Mononuclear cell (primary cell): ENCODE measurements at regions not wholly inside any gene's neighbourhood (a gene's known extent, or its start where the extent isn't known, plus 50 kb on each side); places are given as distances from the start of the nearest gene placed in this dataset.

Experiments
- H3K27me3 ChIP-seq: 2 replicates; pipeline ENCODE4 v1.6.0; 2011; ENCODE audit warnings: low read length, control low read depth; ENCODE audit not compliant: insufficient read depth
- H3K4me1 ChIP-seq: 2 replicates; pipeline ENCODE4 v1.5.1; 2011; ENCODE audit warnings: mild to moderate bottlenecking, low read length, control low read depth; ENCODE audit not compliant: insufficient read depth
- H3K4me3 ChIP-seq: 2 replicates; pipeline ENCODE4 v1.5.1; 2011; ENCODE audit warnings: mild to moderate bottlenecking, low read length, moderate library complexity
- H3K9me3 ChIP-seq: 2 replicates; pipeline ENCODE4 v1.5.1; 2011; ENCODE audit warnings: low read depth, mild to moderate bottlenecking, control low read depth, low read length

DNA sequence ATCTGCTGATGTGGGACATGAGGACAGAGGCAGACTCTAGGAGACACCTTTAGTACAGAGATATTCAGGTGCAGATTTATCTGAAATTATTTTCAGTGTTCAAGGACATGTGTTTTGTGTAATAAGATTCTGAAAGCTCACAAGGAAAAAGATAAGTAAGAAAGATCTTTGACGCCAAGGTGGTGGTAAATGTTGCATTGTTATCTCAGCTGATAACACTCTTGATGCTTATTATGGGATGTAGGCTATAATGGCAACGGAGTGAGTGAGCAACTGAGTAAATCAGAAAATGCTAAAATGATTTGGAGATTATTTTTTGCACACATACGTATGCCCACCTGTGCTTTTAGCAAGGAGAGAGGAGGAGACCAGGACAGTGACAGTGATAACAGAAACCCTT is 510.9 kb downstream of the KLF12 start:
- no peak overlapping the region for H3K4me3 ChIP-seq
- peaks cover 12% of the 10 kb centered on the region for H3K4me1 ChIP-seq

DNA sequence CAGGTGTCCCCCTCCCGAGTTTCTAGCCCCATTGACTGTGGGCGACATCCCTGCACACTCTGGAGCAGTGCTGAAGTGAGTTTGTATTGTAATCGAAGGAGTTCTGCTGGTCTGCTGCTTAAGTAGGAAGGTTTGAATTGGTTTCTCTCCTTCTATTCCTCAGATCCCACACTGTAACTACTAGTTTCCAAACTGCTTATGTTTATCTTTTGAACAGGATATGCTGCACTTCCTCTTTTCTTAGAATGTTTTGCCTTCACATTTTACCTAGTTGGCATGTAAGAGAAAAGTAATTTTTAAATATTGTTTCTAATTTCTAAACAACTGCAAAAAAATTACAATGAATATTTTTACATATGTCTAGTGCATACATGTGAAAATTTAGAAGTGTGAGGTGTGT is 511.8 kb downstream of the KLF12 start:
- Histone ChIP-seq H3K4me1 (peaks cover 12% of the 10 kb centered on the region), H3K9me3 (no peaks in the 10 kb centered on the region), H3K27me3 (no peaks in the 10 kb centered on the region), H3K4me3 (no peak overlapping the region)

More for the DNA sequence above, 510.9 kb downstream of the KLF12 start:
- H3K27me3 ChIP-seq = no peaks in the 10 kb centered on the region
- H3K9me3 ChIP-seq = no peaks in the 10 kb centered on the region

DNA sequence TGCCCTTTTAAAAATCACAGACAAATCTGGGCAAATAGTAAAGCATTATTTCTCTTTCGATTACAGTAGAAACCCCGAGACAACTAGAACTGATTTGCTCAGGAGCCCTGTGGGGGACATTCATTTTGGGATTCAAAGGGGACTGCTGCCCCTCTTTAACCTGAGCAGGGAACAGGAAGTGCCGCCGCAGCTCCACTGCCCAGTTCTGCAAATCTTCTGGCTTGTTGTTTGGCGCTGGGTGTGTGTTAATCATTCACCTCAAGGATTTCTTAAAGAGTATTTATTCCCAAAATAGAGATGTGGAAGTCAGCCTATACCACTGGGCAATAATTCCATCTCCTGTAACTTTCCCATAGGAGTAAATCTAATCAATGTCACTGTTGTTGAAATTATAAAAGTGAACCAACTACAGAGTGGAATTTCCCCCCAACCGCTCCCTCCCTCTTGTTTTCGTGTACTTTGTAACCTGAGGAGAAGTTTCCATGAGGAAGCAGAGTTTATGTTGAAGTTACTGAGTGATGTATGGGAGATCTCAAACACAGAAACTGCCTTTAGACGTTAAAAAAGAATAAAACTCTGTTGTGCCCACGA is 515.8 kb downstream of the KLF12 start:
- Histone ChIP-seq H3K4me1 (peaks cover 2% of the 10 kb centered on the region), H3K27me3 (no peaks in the 10 kb centered on the region), H3K4me3 (no peak overlapping the region), H3K9me3 (no peaks in the 10 kb centered on the region)

DNA sequence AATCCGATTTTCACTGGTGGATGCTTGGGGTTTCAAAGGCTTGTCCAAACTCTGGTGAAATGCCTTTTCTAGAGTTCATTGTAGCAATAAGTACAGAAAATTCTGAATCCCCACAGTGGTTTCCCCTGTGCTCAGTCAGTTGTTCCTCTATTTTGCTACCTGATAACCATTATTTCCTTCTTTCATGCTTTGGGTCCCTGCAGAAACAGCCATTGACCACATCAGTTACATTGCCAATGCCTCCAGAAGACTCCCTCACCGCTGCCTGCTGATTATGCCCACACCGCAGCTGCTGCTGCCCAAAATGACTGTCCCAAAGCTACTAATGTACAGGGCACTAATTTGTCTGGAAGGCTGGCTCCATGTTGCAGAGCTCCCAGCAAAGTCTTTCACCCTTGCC is 517.3 kb downstream of the KLF12 start:
- Histone ChIP-seq H3K27me3 (no peaks in the 10 kb centered on the region), H3K9me3 (no peaks in the 10 kb centered on the region), H3K4me3 (no peak overlapping the region), H3K4me1 (no peaks in the 10 kb centered on the region)

DNA sequence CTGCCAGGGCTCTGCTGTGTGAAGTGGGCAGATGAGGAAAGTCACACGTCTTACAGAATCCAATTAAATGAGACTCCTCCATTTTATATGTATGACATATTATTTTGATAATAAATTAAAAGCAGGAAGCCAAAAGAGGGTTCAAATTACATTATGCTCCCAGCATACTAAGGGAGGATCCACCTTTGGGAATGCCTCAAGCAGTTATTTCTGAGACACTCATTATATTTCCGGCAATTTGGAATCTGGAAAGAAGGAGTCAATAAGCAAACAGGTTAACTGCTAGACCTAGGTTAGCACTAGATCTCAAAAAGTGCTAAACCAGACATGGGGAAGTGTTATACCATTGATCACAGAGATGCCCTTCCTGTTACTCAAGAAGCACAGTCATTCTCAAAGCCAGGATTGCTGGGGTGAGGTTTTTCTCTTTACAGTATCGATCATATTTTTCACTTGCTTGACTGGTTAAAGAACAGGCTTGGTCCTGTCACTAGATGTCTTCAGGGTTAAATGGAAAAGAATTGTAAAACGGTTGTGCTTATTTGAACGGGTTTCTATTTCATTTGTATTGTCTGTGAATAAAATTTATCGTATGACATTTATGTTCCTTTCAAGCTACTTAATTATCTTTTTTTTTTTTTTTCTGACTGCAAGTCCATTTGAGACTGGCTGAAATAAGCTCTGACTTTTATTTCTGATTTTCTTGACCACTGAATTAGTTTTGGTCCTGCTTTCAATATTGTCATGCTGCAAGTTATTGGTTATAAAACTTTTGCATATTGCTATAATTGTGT is 523.2 kb downstream of the KLF12 start:
- no peak overlapping the region for H3K4me3 ChIP-seq
- no peaks in the 10 kb centered on the region for H3K9me3 ChIP-seq
- no peaks in the 10 kb centered on the region for H3K4me1 ChIP-seq
- H3K27me3 ChIP-seq = no peaks in the 10 kb centered on the region

DNA sequence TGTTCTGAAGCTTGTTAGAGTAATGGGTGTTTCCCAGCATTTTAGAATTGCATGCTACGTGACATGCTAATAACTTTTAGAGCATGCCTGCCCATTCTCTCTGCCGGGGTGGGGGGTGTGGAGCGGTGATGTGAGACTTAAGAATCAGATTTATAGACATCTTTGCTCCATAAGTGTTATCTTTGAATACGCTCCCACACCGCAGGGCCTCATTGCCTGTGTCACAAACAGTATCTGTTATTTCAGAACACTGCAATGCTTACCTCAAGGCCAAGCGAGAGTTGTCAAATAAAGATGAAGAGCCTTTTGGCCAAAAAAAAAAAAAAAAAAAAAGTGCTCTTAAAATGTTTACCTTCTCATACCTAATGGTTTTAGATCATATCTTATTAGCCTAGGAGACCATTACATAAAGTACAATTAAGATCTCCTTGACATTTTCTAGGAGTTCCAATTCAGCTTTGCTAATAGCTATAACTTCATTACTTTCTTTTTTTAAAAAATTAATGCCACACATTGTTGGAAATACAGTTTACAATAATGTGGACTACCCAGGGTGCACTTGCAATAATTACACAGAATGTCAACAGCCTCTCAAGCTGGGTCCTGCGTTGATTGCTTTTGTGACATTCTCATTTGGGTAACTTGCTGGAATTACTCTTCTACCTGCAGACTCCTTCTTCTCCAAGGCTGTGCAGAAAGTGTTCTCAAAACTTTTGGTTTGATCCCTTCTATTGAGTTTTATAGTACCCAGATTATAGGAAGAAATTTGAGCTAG is 525.3 kb downstream of the KLF12 start:
- no peaks in the 10 kb centered on the region for H3K27me3 ChIP-seq
- no peak overlapping the region for H3K4me3 ChIP-seq
- no peaks in the 10 kb centered on the region for H3K9me3 ChIP-seq
- no peaks in the 10 kb centered on the region for H3K4me1 ChIP-seq

DNA sequence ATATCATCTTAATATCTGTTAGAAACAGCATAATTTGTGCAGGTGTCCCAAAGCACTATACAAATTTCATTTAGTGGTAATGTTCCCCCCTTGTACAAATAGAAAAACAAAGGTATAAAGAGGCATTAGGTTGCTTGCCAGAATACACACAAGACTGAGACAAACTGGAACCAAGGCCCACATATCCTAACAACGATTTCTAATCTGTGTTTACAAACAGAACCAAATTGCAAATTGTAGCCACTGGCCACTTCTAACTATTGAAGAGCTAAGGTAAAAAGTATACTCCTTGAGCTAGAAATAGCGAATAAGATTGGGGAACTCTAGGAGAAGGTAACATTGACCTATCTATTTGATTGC is 526.1 kb downstream of the KLF12 start:
- no peaks in the 10 kb centered on the region for H3K4me1 ChIP-seq
- no peak overlapping the region for H3K4me3 ChIP-seq
- H3K9me3 ChIP-seq = no peaks in the 10 kb centered on the region
- no peaks in the 10 kb centered on the region for H3K27me3 ChIP-seq

DNA sequence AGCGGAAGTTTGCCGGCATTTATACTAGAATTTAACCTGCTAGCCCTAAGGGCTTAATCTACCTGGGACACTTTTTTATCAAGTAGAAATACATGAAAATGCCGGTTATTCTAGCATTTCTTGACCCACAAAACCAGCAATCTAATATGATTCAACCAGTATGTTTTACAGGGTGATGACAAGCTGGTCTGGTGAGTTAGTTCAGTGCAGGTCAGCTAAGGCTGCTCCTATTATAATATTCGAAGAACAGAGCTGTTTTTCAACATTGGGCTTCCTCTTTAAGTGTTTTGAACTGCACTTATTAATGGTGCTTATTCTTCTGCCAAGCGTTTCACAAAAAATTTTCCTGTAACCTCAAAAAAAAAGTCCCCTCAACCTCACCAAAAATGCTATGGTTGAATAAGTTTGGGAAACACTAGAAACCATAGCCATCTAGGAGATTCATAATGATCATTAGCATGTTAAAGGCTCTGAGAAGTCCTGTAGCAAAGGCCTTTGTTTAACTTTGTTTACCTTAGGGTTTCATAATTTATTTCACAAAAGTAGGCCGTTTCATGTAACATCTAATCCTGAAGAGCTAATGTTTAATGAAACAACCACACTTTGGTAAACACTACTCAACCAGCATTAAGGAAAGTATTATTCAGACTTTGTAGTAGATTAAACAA is 526.6 kb downstream of the KLF12 start:
- no peak overlapping the region for H3K4me3 ChIP-seq
- H3K4me1 ChIP-seq = no peaks in the 10 kb centered on the region
- H3K27me3 ChIP-seq = no peaks in the 10 kb centered on the region
- no peaks in the 10 kb centered on the region for H3K9me3 ChIP-seq

DNA sequence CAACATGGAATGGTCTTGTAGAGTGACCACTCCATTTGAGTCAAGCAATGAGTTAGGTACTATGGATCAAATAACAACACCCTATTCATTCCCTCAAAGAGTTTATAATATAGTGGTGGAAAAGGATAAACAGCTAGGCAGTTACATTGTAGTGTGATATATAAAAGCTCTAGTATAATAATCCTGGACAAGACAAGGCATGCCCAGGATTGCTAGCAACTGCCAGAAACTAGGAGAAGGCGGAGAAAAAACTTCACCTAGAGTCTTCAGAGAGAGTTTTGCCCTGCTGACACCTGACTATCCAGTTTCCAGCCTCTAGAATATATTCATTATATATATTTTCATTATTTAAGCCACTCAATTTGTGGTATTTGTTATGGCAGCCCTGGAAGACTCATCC is 530.6 kb downstream of the KLF12 start:
- H3K4me1 ChIP-seq = no peaks in the 10 kb centered on the region
- H3K9me3 ChIP-seq = no peaks in the 10 kb centered on the region
- H3K4me3 ChIP-seq = no peak overlapping the region
- no peaks in the 10 kb centered on the region for H3K27me3 ChIP-seq

DNA sequence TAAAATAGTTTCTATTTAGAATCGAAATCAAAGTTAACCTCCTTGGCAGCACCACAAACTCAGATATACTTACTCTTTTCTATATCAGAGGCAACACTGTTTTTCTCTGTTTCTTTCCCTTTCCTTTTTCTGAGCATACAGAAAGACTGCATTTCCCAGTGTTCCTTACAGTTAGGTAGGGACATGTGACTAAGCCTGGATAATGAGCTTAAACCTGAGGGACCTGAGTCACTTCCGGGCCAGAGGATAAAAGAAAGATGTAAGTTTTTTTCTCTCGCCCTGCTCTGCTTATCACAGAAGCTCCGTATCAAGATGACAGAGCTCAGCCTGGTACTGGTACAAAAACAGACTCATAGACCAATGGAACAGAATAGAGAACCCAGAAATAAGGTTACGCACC is 531.9 kb downstream of the KLF12 start:
- H3K9me3 ChIP-seq = no peaks in the 10 kb centered on the region
- no peaks in the 10 kb centered on the region for H3K4me1 ChIP-seq
- no peaks in the 10 kb centered on the region for H3K27me3 ChIP-seq
- H3K4me3 ChIP-seq = no peak overlapping the region

DNA sequence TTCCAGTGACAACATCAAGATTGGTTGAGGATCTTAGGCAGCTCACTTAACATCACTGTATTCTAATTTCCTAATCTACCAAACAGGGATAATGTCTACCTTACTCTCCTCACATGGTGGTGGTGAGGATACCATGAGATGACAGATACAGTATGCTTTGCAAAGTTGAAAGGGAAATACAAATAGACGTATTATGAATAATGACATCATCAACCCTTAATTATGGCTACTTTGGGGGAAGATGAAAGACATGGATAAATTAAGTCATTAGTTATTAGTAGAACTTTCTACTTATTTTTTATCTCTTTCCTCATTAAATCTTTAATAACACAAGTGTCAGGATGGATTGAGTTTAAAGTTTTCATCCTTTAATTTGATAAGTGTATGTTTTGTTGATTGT is 532.5 kb downstream of the KLF12 start:
- Histone ChIP-seq H3K9me3 (no peaks in the 10 kb centered on the region), H3K27me3 (no peaks in the 10 kb centered on the region), H3K4me1 (no peaks in the 10 kb centered on the region), H3K4me3 (no peak overlapping the region)

DNA sequence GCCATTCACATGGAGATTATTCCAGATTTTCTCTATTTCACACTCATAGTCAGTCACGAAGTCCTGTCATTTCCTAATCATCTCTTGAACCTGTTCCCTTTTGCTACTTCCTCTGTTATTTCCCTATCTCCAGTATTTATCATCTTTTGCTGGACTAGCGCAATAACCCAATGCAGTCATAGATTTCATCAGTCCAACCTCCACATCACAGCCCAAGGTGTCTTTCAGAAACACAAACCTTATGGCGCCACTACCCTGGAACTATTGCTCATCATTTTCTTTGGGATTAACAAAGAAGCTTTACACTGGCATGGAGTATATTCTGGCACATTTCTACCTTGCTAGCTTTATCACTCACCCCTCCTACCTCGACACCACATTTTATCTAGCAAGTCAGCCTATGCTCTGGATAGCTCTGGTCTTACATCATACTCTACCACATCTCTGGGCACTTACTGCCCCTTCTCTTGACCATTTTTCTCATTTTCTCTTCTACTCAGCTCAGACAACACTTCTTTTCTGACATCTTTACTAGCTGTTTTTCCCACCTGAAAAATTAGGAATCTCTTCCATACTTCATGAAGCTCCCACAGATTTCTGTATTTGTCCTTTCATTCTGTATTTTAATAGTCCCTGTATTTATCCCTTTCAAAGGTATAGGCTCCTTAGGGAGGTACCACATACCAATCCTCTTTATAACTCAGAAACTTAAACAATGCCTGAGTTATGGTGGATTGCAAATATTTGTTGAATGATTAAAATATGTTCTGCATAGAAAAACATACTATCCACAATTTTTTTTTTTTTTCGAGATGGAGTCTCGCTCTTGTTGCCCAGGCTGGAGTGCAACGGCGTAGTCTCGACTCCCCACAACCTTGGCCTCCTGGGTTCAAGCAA is 534.7 kb downstream of the KLF12 start:
- no peaks in the 10 kb centered on the region for H3K9me3 ChIP-seq
- no peaks in the 10 kb centered on the region for H3K4me1 ChIP-seq
- H3K4me3 ChIP-seq = no peak overlapping the region
- no peaks in the 10 kb centered on the region for H3K27me3 ChIP-seq

DNA sequence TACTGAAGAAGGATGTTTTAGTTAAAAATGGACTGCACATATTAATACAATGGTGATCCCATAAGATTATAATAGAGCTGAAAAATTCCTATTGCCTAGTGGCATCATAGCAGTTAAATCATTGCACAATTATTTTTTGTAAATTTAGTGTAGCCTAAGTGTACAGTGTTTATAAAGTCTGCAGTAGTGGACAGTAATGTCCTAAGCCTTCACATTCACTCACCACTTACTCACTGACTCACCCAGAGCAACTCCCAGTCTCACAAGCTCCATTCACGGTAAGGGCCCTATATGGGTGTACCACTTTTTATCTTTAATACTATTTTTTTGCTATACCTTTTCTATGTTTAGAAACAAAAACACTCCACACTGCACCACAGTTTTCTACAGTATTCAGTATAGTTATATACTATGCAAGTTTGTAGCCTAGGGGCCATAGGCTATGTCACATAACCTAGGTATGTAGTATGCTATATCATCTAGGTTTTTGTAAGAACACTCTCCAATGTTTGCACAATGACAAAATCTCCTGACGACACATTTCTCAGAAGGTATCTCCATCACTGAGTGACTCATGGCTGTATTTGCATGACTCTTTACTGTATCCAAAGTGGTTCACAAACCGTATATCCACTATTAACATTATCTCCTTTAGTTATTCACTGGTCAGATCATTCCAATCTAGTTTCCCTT is 536.0 kb downstream of the KLF12 start:
- H3K4me1 ChIP-seq = no peaks in the 10 kb centered on the region
- H3K4me3 ChIP-seq = no peak overlapping the region
- H3K9me3 ChIP-seq = no peaks in the 10 kb centered on the region
- H3K27me3 ChIP-seq = no peaks in the 10 kb centered on the region

DNA sequence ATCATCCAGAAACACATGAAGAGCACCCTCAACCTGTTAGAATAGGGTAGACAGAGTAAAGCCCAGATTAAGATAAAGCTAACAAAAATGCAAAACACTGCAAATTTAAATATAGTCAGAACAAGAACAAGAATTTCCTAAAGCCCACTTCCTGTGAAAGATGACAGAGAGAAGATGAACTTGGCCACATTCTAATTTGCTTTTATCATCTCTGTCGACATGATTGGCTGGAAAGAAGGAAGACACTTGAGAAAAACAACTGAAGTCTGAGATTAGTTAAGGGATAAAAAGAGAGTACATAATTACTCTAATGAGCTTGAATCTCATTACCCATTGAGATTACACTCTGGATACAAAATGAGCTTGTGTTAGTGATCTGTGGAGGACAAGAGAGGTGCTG is 537.6 kb downstream of the KLF5 start:
- Histone ChIP-seq H3K4me3 (no peak overlapping the region), H3K4me1 (no peaks in the 10 kb centered on the region), H3K27me3 (no peaks in the 10 kb centered on the region), H3K9me3 (no peaks in the 10 kb centered on the region)
